GM13976 (cell line): ENCODE measurements at regions not wholly inside any gene's neighbourhood (a gene's known extent, or its start where the extent isn't known, plus 50 kb on each side); places are given as distances from the start of the nearest gene placed in this dataset.
"Not testable (repeated sequence)": the region's sequence is repeated elsewhere in the genome, so short reads cannot be mapped to it uniquely, and the experiment has no call there.

Experiments
- DNase-seq: peaks from one replicate; pipeline ENCODE4 v3.0.0; 2012; ENCODE audit warnings: low spot score
- in situ Hi-C: fragments of 300-500 bp; cut with MboI; formaldehyde crosslinking; loops from one replicate; pipeline ENCODE4 v1.12.0; 2022; ENCODE audit warnings: low sequenced_read_pairs, mixed read lengths, inconsistent platforms; ENCODE audit not compliant: unreplicated experiment
- TF ChIP-seq, protein P1 (sequence below): IDR thresholded peaks from 2 replicates; pipeline ENCODE4 v1.5.1; 2012; ENCODE audit warnings: borderline replicate concordance, mild to moderate bottlenecking; ENCODE audit not compliant: insufficient read depth; ENCODE audit errors: extremely low read depth, missing control alignments, control extremely low read depth

- in situ Hi-C loops = no loop called here
- DNase-seq = no peak
- TF ChIP-seq, protein P1, sequence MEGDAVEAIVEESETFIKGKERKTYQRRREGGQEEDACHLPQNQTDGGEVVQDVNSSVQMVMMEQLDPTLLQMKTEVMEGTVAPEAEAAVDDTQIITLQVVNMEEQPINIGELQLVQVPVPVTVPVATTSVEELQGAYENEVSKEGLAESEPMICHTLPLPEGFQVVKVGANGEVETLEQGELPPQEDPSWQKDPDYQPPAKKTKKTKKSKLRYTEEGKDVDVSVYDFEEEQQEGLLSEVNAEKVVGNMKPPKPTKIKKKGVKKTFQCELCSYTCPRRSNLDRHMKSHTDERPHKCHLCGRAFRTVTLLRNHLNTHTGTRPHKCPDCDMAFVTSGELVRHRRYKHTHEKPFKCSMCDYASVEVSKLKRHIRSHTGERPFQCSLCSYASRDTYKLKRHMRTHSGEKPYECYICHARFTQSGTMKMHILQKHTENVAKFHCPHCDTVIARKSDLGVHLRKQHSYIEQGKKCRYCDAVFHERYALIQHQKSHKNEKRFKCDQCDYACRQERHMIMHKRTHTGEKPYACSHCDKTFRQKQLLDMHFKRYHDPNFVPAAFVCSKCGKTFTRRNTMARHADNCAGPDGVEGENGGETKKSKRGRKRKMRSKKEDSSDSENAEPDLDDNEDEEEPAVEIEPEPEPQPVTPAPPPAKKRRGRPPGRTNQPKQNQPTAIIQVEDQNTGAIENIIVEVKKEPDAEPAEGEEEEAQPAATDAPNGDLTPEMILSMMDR = no peak
These were observed 72.7 kb upstream of the NALF2 start for GRCh38 chrX:69431420-69431819.

DNA sequence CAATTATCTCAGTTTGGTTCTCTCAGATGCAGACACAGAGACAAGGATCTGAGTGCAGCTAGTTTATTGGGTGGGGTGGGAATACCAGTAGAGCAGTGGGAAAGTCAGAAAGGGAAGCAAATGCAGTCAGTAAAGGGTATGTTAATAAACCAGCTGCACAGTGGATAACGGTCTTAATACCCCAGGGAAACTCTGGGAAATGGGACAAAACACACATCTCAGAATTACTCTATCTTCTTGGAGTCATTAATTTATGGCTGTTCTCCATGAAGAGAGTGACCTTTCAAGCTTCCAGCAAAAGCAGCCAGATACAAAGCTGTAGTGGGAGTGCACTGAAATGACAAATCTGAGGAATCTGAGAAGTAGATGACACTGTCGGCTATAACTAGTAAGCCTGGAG, 73.3 kb upstream of the NALF2 start:
- in situ Hi-C loops = no loop called here
- TF ChIP-seq, protein P1 = no peak
- DNase-seq = no peak

DNA sequence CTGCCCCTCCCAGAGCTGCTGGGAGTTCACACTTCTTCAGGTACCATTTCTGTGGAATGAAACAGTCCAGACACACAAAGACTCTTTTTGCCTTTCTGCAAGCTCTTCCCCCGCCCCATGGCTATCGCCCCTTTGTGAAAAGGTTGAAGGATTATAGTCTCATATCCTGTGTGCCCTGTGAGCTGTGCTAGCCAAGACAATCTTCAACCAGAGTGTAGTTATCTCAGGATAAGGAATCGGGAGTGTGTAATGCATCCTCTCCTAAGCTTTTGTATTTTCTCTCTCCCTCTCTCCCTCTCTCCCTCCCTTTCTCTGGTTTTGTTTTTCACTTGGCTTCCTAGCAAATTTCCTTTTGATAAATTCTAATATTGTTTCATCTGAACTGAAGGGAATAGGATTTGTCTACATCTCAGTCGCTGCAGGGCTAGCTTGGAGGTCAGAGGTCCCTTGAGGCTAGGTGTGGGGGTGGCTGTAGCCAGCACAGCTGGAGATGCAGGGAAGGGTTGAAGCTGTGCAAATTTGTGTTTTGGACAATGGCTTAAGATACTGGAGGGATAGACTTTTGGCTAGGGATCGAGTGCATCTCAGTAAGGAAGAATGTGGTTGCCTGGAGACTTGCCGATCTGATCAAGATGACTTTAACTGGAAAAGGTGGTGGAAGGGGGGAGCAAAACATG, 74.6 kb upstream of the NALF2 start:
- DNase-seq = no peak
- in situ Hi-C loops = no loop called here
- TF ChIP-seq, protein P1 = no peak

DNA sequence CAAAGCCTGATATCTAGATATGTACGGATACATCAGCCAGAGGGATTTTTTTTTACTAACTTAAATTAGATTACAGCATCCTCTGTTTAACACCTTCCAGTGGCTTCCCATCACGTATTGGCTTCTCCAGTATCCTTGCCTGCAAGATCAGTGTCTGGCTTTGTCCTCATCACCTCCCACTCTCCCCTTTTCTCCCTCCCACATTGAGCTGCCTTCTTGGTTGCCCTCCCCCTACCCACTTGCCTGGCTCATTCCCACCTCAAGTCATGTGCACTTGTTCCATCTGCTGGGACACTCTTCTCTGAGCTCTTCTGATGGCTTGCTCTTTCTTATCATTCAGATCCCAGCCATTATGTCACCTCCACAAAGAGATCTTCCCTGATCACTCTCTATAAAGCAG, 75.9 kb upstream of the NALF2 start:
- DNase-seq = no peak
- in situ Hi-C loops = no loop called here
- TF ChIP-seq, protein P1 = no peak

- in situ Hi-C loops = no loop called here
- TF ChIP-seq, protein P1 = no peak
- no peak for DNase-seq
These were observed 79.2 kb upstream of the NALF2 start for GRCh38 chrX:69424910-69425309.

DNA sequence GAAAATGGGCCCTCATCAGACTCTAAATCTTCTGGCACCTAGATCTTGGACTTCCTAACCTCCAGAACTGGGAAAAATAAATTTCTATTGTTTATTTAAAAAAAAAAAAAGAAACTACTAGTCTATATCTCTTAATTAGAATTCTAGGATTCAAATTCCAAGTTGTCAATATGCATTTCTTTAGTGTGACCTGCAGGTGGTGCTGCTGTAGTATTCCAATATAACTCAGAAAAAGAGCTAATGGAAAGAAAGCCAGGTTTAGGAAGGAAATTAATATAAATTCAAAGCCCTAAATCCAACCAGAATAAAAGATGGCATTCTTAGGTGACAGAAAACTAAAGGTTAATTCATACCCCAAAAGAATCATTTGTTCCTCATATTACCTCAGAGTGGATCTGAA, 80.0 kb upstream of the NALF2 start:
- TF ChIP-seq, protein P1 = no peak
- DNase-seq = no peak
- in situ Hi-C loops = no loop called here

DNA sequence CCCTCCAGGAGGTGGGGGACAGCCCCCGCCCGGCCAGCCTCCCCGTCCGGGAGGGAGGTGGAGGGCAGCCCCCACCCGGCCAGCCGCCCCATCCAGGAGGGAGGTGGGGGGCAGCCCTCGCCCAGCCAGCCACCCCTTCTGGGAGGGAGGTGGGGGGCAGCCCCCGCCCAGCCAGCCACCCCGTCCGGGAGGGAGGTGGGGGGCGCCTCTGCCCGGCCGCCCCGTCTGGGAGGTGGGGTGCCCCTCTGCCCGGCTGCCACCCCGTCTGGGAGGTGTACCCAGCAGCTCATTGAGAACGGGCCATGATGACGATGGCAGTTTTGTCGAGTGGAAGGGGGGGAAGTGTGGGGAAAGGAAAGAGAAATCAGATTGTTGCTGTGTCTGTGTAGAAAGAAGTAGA, 81.9 kb upstream of the NALF2 start:
- DNase-seq, in situ Hi-C loops: not testable (repeated sequence)
